GM19035 (cell line): ENCODE measurements at regions not wholly inside any gene's neighbourhood (a gene's known extent, or its start where the extent isn't known, plus 50 kb on each side); places are given as distances from the start of the nearest gene placed in this dataset.
A peak's percentile ranks its signal among the peaks of the same experiment; 100 is the strongest.
"Not testable (repeated sequence)": the region's sequence is repeated elsewhere in the genome, so short reads cannot be mapped to it uniquely, and the experiment has no call there.

Experiments
- ATAC-seq: cut with Tn5 transposase; IDR thresholded peaks from one replicate; pipeline ENCODE4 v1.9.1; 2021; ENCODE audit not compliant: unreplicated experiment

DNA sequence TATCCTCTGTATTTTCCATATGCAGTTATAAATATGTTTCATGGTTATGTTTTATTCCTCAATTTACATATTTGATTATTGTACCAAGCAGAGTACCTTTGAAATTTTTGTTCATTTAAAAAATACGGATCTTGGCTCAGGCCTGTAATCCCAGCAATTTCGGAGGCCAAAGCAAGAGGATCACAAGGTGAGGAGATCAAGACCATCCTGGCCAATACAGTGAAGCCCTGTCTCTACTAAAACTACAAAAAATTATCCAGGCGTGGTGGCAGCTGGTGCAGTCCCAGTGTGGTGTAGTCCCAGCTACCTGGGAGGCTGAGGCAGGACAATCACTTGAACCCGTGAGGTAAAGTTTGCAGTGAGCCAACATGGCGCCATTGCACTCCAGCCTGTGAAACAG is 251.2 kb upstream of the TPTE start:
- not testable (repeated sequence) for ATAC-seq

DNA sequence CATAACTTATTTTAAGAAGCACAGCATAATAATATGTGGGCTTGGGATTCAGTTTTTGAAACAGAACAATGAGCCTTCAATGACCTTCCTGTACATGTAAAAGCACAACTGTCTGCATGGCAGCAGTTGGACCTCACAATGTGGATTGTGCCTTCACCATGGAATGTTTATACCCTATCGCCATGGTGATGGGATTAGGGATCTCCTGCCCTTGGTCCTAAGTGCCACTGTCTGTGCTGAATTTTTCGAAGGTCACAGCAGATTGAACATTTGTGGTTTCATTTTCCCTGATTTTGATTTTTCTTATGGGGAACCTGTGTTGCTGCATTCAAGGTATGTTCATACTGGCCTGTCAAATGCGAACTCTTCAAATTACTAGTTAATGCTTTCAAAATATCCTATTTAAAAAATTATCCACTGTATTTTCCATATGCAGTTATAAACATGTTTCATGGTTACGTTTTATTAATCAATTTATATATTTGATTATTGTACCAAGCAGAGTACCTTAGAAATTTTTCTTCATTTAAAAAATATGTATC is 249.6 kb upstream of the TPTE start:
- ATAC-seq, result peak; percentile 34

GRCh38 chr21:10272216-10272615 is 249.2 kb upstream of the TPTE start:
- peak; percentile 70 for ATAC-seq

GRCh38 chr21:10273196-10273595 is 248.2 kb upstream of the TPTE start:
- ATAC-seq, result no peak

DNA sequence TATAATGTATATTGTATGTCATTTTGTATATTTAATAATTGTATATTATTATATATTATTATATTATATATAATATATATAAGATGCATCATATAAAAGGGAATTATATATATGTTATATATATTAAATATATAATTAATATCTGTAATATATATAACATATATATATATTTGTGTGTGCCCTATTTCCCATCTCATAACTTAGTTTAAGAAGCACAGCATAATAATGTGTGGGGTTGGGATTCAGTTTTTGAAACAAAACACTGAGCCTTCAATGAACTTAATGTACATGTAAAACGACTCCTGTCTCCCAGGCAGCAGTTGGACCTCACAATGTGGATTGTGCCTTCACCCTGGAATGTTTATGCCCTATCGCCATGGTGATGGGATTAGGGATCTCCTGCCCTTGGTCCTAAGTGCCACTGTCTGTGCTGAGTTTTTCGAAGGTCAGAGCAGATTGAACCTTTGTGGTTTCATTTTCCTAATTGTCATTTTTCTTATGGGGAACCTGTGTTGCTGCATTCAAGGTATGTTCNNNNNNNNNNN is 247.5 kb upstream of the TPTE start:
- ATAC-seq, result peak; percentile 63
